PC-9 (cell line): ENCODE measurements at regions not wholly inside any gene's neighbourhood (a gene's known extent, or its start where the extent isn't known, plus 50 kb on each side); places are given as distances from the start of the nearest gene placed in this dataset.
A peak's percentile ranks its signal among the peaks of the same experiment; 100 is the strongest.

ENCODE experiments used
- BruUV-seq: library from RNA; stranded (reverse); fragments of 400-500 nt; replicated peaks from 2 replicates; lab custom pipeline; 2021; lab: Mats Ljungman, UMichigan
- CTCF ChIA-PET: fragments of 300-600 bp; sonication (Branson Sonifier 250); formaldehyde crosslinking; loops from one replicate; lab custom pipeline; 2022; ENCODE audit warnings: antibody characterized with exemption; lab: Charles Lee
- POLR2A ChIA-PET: fragments of 300-600 bp; sonication (Branson Sonifier 250); formaldehyde crosslinking; loops from one replicate; lab custom pipeline; 2022; ENCODE audit warnings: antibody characterized with exemption; ENCODE audit not compliant: unreplicated experiment; lab: Charles Lee
- DNase-seq, 2 experiments: peaks; one replicate each; pipeline versions ENCODE4 v3.0.0 to v3.0.0-alpha.2; 2015 to 2022; ENCODE audit warnings: mixed read lengths in 1 of 2
- H2AFZ ChIP-seq: fragments of 200-600 bp; sonication (generic); 2 replicates; pipeline ENCODE4 v1.8.1; 2017; ENCODE audit warnings: antibody characterized with exemption
- H3F3A ChIP-seq: fragments of 200-600 bp; sonication (generic); 2 replicates; pipeline ENCODE4 v1.8.1; 2017; ENCODE audit warnings: antibody characterized with exemption, mild to moderate bottlenecking, low read depth; ENCODE audit not compliant: insufficient read depth
- H3K27ac ChIP-seq: fragments of 200-600 bp; sonication (generic); 2 replicates; pipeline ENCODE4 v1.6.1; 2016; ENCODE audit warnings: mixed run types
- H3K27me3 ChIP-seq: fragments of 200-600 bp; sonication (generic); 2 replicates; pipeline ENCODE4 v1.6.1; 2016; ENCODE audit warnings: low read depth, mixed run types; ENCODE audit not compliant: insufficient read depth
- H3K36me3 ChIP-seq: fragments of 200-600 bp; sonication (generic); 2 replicates; pipeline ENCODE4 v1.6.1; 2016; ENCODE audit warnings: low read depth, mixed run types
- H3K4me1 ChIP-seq: fragments of 200-600 bp; sonication (generic); replicated peaks from 2 replicates; pipeline ENCODE4 v1.6.1; 2016; ENCODE audit warnings: mixed run types; ENCODE audit not compliant: insufficient read depth
- H3K4me2 ChIP-seq: fragments of 200-600 bp; sonication (generic); 2 replicates; pipeline ENCODE4 v1.6.1; 2017; ENCODE audit warnings: mixed run types
- H3K4me3 ChIP-seq: fragments of 200-600 bp; sonication (generic); 2 replicates; pipeline ENCODE4 v1.6.1; 2016; ENCODE audit warnings: mixed run types
- H3K79me2 ChIP-seq: fragments of 200-600 bp; sonication (generic); 2 replicates; pipeline ENCODE4 v1.6.1; 2017; ENCODE audit warnings: low read depth, mixed run types
- H3K9me2 ChIP-seq: fragments of 200-600 bp; sonication (generic); 2 replicates; pipeline ENCODE4 v1.8.1; 2017; ENCODE audit warnings: mild to moderate bottlenecking; ENCODE audit not compliant: insufficient read depth
- H3K9me3 ChIP-seq: fragments of 200-600 bp; sonication (generic); 2 replicates; pipeline ENCODE4 v1.8.1; 2016; ENCODE audit warnings: low read depth; ENCODE audit not compliant: insufficient read depth
- H4K20me1 ChIP-seq: fragments of 200-600 bp; sonication (generic); 2 replicates; pipeline ENCODE4 v1.8.1; 2017; ENCODE audit not compliant: insufficient read depth
- EZH2 ChIP-seq: fragments of 200-600 bp; sonication (generic); IDR thresholded peaks from 2 replicates; pipeline ENCODE4 v1.8.0; 2017; ENCODE audit warnings: antibody characterized with exemption, low read depth
- intact Hi-C: fragments of 100-400 bp; cut with micrococcal nuclease; formaldehyde crosslinking; loops from one replicate; pipeline ENCODE4 v1.10.0; 2022; ENCODE audit not compliant: unreplicated experiment
- TF ChIP-seq, protein P1 (sequence below): fragments of 200-600 bp; sonication (generic); conservative IDR thresholded peaks from 2 replicates; pipeline ENCODE4 v1.6.1; 2017; ENCODE audit warnings: mixed run types, antibody characterized with exemption, mild to moderate bottlenecking, moderate library complexity

DNA sequence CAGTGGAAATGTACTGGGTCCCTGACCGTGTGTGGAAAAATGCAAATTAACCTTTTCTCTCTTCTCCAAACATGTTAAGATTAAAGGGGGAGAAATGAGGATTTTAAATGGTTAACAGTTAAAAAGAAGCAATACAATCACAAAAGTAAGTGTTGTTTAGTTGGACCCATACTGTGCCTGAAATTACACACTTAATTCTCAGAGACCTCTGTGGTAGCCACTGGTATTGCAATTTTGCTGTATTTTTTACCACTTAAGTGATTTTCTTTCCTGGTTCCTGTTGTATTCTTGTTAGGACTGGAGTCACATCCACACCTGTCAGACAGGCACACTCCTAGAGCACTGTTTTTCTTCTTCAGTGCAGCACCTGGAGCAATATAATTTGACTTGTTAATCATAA lies 179.6 kb upstream of the PDGFD start:
- no peak overlapping the region for H3K27ac ChIP-seq
- no peaks in the 10 kb centered on the region for H3K4me1 ChIP-seq
- H3K4me3 ChIP-seq = no peak overlapping the region
- H3K4me2 ChIP-seq = no peak overlapping the region
- TF ChIP-seq, protein P1, sequence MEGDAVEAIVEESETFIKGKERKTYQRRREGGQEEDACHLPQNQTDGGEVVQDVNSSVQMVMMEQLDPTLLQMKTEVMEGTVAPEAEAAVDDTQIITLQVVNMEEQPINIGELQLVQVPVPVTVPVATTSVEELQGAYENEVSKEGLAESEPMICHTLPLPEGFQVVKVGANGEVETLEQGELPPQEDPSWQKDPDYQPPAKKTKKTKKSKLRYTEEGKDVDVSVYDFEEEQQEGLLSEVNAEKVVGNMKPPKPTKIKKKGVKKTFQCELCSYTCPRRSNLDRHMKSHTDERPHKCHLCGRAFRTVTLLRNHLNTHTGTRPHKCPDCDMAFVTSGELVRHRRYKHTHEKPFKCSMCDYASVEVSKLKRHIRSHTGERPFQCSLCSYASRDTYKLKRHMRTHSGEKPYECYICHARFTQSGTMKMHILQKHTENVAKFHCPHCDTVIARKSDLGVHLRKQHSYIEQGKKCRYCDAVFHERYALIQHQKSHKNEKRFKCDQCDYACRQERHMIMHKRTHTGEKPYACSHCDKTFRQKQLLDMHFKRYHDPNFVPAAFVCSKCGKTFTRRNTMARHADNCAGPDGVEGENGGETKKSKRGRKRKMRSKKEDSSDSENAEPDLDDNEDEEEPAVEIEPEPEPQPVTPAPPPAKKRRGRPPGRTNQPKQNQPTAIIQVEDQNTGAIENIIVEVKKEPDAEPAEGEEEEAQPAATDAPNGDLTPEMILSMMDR = peak; percentile 63
- no peak for TF ChIP-seq EZH2
- H3K79me2 ChIP-seq = no peaks in the 10 kb centered on the region
- H3F3A ChIP-seq = no peaks in the 10 kb centered on the region
- H2AFZ ChIP-seq = no peak overlapping the region
- H3K27me3 ChIP-seq = no peaks in the 10 kb centered on the region
- no peaks in the 10 kb centered on the region for H3K9me2 ChIP-seq
- no peaks in the 10 kb centered on the region for H3K36me3 ChIP-seq
- intact Hi-C loops = no loop called here
- POLR2A ChIA-PET = no interaction called here
- BruUV-seq = no TSS peak
- CTCF ChIA-PET = no interaction called here
- DNase-seq = no peak
- H4K20me1 ChIP-seq = no peaks in the 10 kb centered on the region
- no peaks in the 10 kb centered on the region for H3K9me3 ChIP-seq

DNA sequence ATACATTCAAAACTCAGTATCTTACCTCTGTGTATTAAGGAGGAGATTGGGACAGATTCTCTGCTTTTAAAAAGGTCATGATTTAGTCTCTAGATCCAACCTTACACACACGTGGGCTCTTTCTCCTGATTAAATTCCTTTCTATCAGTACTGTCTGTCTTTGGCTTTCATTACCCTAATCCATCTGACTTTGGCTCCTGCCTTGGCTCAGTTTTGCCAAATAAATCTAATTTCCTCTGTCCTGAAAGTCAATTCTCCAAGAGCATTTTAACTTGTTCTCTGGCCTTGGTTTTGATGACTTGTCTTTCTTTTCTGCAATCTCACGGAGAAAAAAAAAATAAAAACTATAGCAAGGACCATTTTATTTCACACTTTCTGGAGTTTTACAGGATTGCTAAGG lies 176.6 kb upstream of the PDGFD start:
- Histone ChIP-seq H3K4me3 (no peak overlapping the region), H4K20me1 (no peaks in the 10 kb centered on the region), H3K27ac (no peak overlapping the region), H3K9me3 (no peaks in the 10 kb centered on the region), H3K9me2 (no peaks in the 10 kb centered on the region), H3K27me3 (no peaks in the 10 kb centered on the region), H3K79me2 (no peaks in the 10 kb centered on the region), H3F3A (no peaks in the 10 kb centered on the region), H2AFZ (no peak overlapping the region), H3K4me1 (no peaks in the 10 kb centered on the region), H3K4me2 (no peak overlapping the region), H3K36me3 (no peaks in the 10 kb centered on the region)
- no TSS peak for BruUV-seq
- ChIA-PET POLR2A (no interaction called here), CTCF (no interaction called here)
- DNase-seq = no peak
- TF ChIP-seq, protein P1 = no peak
- TF ChIP-seq EZH2 = no peak
- intact Hi-C loops = no loop called here

DNA sequence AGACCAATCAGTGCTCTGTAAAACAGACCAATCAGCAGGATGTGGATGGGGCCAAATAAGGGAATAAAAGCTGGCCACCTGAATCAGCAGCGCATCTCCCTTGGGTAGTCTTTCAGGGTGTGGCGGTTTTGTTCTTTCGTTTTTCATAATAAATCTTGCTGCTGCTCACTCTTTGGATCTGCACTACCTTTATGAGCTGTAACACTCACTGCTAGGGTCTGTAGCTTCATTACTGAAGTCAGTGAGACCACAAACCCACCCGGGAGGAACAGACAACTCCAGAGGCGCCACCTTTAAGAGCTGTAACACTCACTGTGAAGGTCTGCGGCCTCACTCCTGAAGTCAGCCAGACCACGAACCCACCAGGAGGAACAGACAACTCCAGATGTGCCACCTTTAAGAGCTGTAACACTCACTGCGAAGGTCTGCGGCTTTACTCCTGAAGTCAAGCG lies 175.5 kb upstream of the PDGFD start:
- H2AFZ ChIP-seq = no peak overlapping the region
- H3K9me3 ChIP-seq = no peaks in the 10 kb centered on the region
- no peaks in the 10 kb centered on the region for H3K36me3 ChIP-seq
- CTCF ChIA-PET = no interaction called here
- H3K4me1 ChIP-seq = no peaks in the 10 kb centered on the region
- no peak for TF ChIP-seq EZH2
- TF ChIP-seq, protein P1 = no peak
- POLR2A ChIA-PET = no interaction called here
- no peak overlapping the region for H3K27ac ChIP-seq
- no peaks in the 10 kb centered on the region for H4K20me1 ChIP-seq
- no peak overlapping the region for H3K4me3 ChIP-seq
- H3K27me3 ChIP-seq = no peaks in the 10 kb centered on the region
- H3K79me2 ChIP-seq = no peaks in the 10 kb centered on the region
- no peaks in the 10 kb centered on the region for H3F3A ChIP-seq
- BruUV-seq = no TSS peak
- intact Hi-C loops = no loop called here
- DNase-seq = no peak
- H3K9me2 ChIP-seq = no peaks in the 10 kb centered on the region
- no peak overlapping the region for H3K4me2 ChIP-seq
